Epithelial cell of esophagus (primary cell): ENCODE measurements at regions not wholly inside any gene's neighbourhood (a gene's known extent, or its start where the extent isn't known, plus 50 kb on each side); places are given as distances from the start of the nearest gene placed in this dataset.
A peak's percentile ranks its signal among the peaks of the same experiment; 100 is the strongest.

ENCODE experiments used
- DNase-seq: peaks from one replicate; pipeline ENCODE4 v3.0.0; 2010; ENCODE audit warnings: low read depth
- H3K4me3 ChIP-seq: 2 replicates; pipeline ENCODE4 v1.5.1; 2011; ENCODE audit warnings: mild to moderate bottlenecking, low read length, control low read depth
- CTCF ChIP-seq: IDR thresholded peaks from 2 replicates; pipeline ENCODE4 v1.5.1; 2011; ENCODE audit warnings: low read depth, mild to moderate bottlenecking, low read length, control low read depth, inconsistent platforms; ENCODE audit not compliant: insufficient read depth; ENCODE audit errors: missing control alignments

- DNase-seq: no peak
- no peak overlapping the region for H3K4me3 ChIP-seq
- no peak for TF ChIP-seq CTCF
Observed at GRCh38 chr22:27041745-27042310, 384.4 kb downstream of the MIAT start.

GRCh38 chr22:27043262-27043661 lies 385.9 kb downstream of the MIAT start:
- H3K4me3 ChIP-seq: no peak overlapping the region
- DNase-seq: no peak
- no peak for TF ChIP-seq CTCF

GRCh38 chr22:27045103-27045947 lies 387.9 kb downstream of the MIAT start:
- no peak overlapping the region for H3K4me3 ChIP-seq
- TF ChIP-seq CTCF: no peak
- peak; percentile 53 for DNase-seq

- DNase-seq: peak; percentile 30
- no peak for TF ChIP-seq CTCF
- no peak overlapping the region for H3K4me3 ChIP-seq
Observed at GRCh38 chr22:27046086-27046485, 388.7 kb downstream of the MIAT start.

- DNase-seq: no peak
- TF ChIP-seq CTCF: no peak
- H3K4me3 ChIP-seq: no peak overlapping the region
Observed at GRCh38 chr22:27046603-27047002, 389.2 kb downstream of the MIAT start.

- TF ChIP-seq CTCF: no peak
- DNase-seq: no peak
- no peak overlapping the region for H3K4me3 ChIP-seq
Observed at GRCh38 chr22:27050771-27051170, 393.4 kb downstream of the MIAT start.
